ENCODE measurements at regions not wholly inside any gene's neighbourhood (a gene's known extent, or its start where the extent isn't known, plus 50 kb on each side); places are given as distances from the start of the nearest gene placed in this dataset.

GRCh38 chr2:14231391-14231898 lies 401.1 kb upstream of the LRATD1 start:
- DNase-seq (no peak), FAIRE-seq (no peak)
- 73 to 90% (median 86%) methylated on average over 1 of the region's 1 CpG for WGBS, 3 donors
- no peak overlapping the region for H3K4me3 ChIP-seq (ENCODE audit: low read depth in 1 of 3, low read length in 3 of 3)
- H3K4me1 ChIP-seq (ENCODE audit: control insufficient read depth in 3 of 3, insufficient read depth in 2 of 3, low read depth in 1 of 3, low read length in 2 of 3) = no peaks in the 10 kb centered on the region
- H3K27ac ChIP-seq (ENCODE audit: low read depth in 1 of 3, low read length in 2 of 3) = no peak overlapping the region
- no peaks in the 10 kb centered on the region for H3K27me3 ChIP-seq (ENCODE audit: control insufficient read depth in 3 of 3, insufficient read depth in 3 of 3, low read length in 3 of 3)
- H3K36me3 ChIP-seq (ENCODE audit: control insufficient read depth in 3 of 3, insufficient read depth in 2 of 3, low read depth in 1 of 3, low read length in 3 of 3) = no peaks in the 10 kb centered on the region
- H3K9me3 ChIP-seq (ENCODE audit: control insufficient read depth in 2 of 2, insufficient read depth in 1 of 2, low read depth in 1 of 2, low read length in 1 of 2) = no peaks in the 10 kb centered on the region

GRCh38 chr2:14232217-14232616 lies 400.3 kb upstream of the LRATD1 start:
- no peak overlapping the region for H3K4me3 ChIP-seq (ENCODE audit: low read depth in 1 of 3, low read length in 3 of 3)
- FAIRE-seq (no peak), DNase-seq (no peak)
- H3K27ac ChIP-seq (ENCODE audit: low read depth in 1 of 3, low read length in 2 of 3) = no peak overlapping the region
- H3K36me3 ChIP-seq (ENCODE audit: control insufficient read depth in 3 of 3, insufficient read depth in 2 of 3, low read depth in 1 of 3, low read length in 3 of 3) = no peaks in the 10 kb centered on the region
- no peaks in the 10 kb centered on the region for H3K9me3 ChIP-seq (ENCODE audit: control insufficient read depth in 2 of 2, insufficient read depth in 1 of 2, low read depth in 1 of 2, low read length in 1 of 2)
- WGBS, 3 donors = 81 to 88% (median 87%) methylated on average over 4 of the region's 4 CpGs
- H3K4me1 ChIP-seq (ENCODE audit: control insufficient read depth in 3 of 3, insufficient read depth in 2 of 3, low read depth in 1 of 3, low read length in 2 of 3) = no peaks in the 10 kb centered on the region
- H3K27me3 ChIP-seq (ENCODE audit: control insufficient read depth in 3 of 3, insufficient read depth in 3 of 3, low read length in 3 of 3) = no peaks in the 10 kb centered on the region

GRCh38 chr2:14234911-14235310 lies 397.6 kb upstream of the LRATD1 start:
- H3K27me3 ChIP-seq (ENCODE audit: control insufficient read depth in 3 of 3, insufficient read depth in 3 of 3, low read length in 3 of 3) = no peaks in the 10 kb centered on the region
- DNase-seq (no peak), FAIRE-seq (no peak)
- H3K27ac ChIP-seq (ENCODE audit: low read depth in 1 of 3, low read length in 2 of 3) = no peak overlapping the region
- 61 to 64% (median 64%) methylated on average over 5 of the region's 5 CpGs for WGBS, 3 donors
- no peak overlapping the region for H3K4me3 ChIP-seq (ENCODE audit: low read depth in 1 of 3, low read length in 3 of 3)
- H3K9me3 ChIP-seq (ENCODE audit: control insufficient read depth in 2 of 2, insufficient read depth in 1 of 2, low read depth in 1 of 2, low read length in 1 of 2) = no peaks in the 10 kb centered on the region
- no peaks in the 10 kb centered on the region for H3K36me3 ChIP-seq (ENCODE audit: control insufficient read depth in 3 of 3, insufficient read depth in 2 of 3, low read depth in 1 of 3, low read length in 3 of 3)
- no peaks in the 10 kb centered on the region for H3K4me1 ChIP-seq (ENCODE audit: control insufficient read depth in 3 of 3, insufficient read depth in 2 of 3, low read depth in 1 of 3, low read length in 2 of 3)

- no peak overlapping the region for H3K4me3 ChIP-seq (ENCODE audit: low read depth in 1 of 3, low read length in 3 of 3)
- no peak for DNase-seq
- H3K27ac ChIP-seq (ENCODE audit: low read depth in 1 of 3, low read length in 2 of 3) = no peak overlapping the region
- H3K9me3 ChIP-seq (ENCODE audit: control insufficient read depth in 2 of 2, insufficient read depth in 1 of 2, low read depth in 1 of 2, low read length in 1 of 2) = no peaks in the 10 kb centered on the region
- H3K4me1 ChIP-seq (ENCODE audit: control insufficient read depth in 3 of 3, insufficient read depth in 2 of 3, low read depth in 1 of 3, low read length in 2 of 3) = no peaks in the 10 kb centered on the region
- FAIRE-seq = no peak
- no peaks in the 10 kb centered on the region for H3K36me3 ChIP-seq (ENCODE audit: control insufficient read depth in 3 of 3, insufficient read depth in 2 of 3, low read depth in 1 of 3, low read length in 3 of 3)
- WGBS, 3 donors = 68 to 79% (median 77%) methylated on average over 3 of the region's 3 CpGs
- no peaks in the 10 kb centered on the region for H3K27me3 ChIP-seq (ENCODE audit: control insufficient read depth in 3 of 3, insufficient read depth in 3 of 3, low read length in 3 of 3)
These were observed 396.9 kb upstream of the LRATD1 start for GRCh38 chr2:14235667-14236066.

GRCh38 chr2:14237902-14238301 lies 394.6 kb upstream of the LRATD1 start:
- no peaks in the 10 kb centered on the region for H3K36me3 ChIP-seq (ENCODE audit: control insufficient read depth in 3 of 3, insufficient read depth in 2 of 3, low read depth in 1 of 3, low read length in 3 of 3)
- H3K27me3 ChIP-seq (ENCODE audit: control insufficient read depth in 3 of 3, insufficient read depth in 3 of 3, low read length in 3 of 3) = no peaks in the 10 kb centered on the region
- H3K27ac ChIP-seq (ENCODE audit: low read depth in 1 of 3, low read length in 2 of 3) = no peak overlapping the region
- no peak overlapping the region for H3K4me3 ChIP-seq (ENCODE audit: low read depth in 1 of 3, low read length in 3 of 3)
- FAIRE-seq (peak; percentile 90), DNase-seq (no peak)
- no peaks in the 10 kb centered on the region for H3K9me3 ChIP-seq (ENCODE audit: control insufficient read depth in 2 of 2, insufficient read depth in 1 of 2, low read depth in 1 of 2, low read length in 1 of 2)
- H3K4me1 ChIP-seq (ENCODE audit: control insufficient read depth in 3 of 3, insufficient read depth in 2 of 3, low read depth in 1 of 3, low read length in 2 of 3) = no peaks in the 10 kb centered on the region
- 58 to 70% (median 67%) methylated on average over 1 of the region's 1 CpG for WGBS, 3 donors

GRCh38 chr2:14239605-14240004 lies 392.9 kb upstream of the LRATD1 start:
- no peak for DNase-seq
- Histone ChIP-seq H3K4me1 (ENCODE audit: control insufficient read depth in 3 of 3, insufficient read depth in 2 of 3, low read depth in 1 of 3, low read length in 2 of 3) (no peaks in the 10 kb centered on the region), H3K9me3 (ENCODE audit: control insufficient read depth in 2 of 2, insufficient read depth in 1 of 2, low read depth in 1 of 2, low read length in 1 of 2) (no peaks in the 10 kb centered on the region), H3K4me3 (ENCODE audit: low read depth in 1 of 3, low read length in 3 of 3) (no peak overlapping the region), H3K27me3 (ENCODE audit: control insufficient read depth in 3 of 3, insufficient read depth in 3 of 3, low read length in 3 of 3) (no peaks in the 10 kb centered on the region), H3K27ac (ENCODE audit: low read depth in 1 of 3, low read length in 2 of 3) (no peak overlapping the region), H3K36me3 (ENCODE audit: control insufficient read depth in 3 of 3, insufficient read depth in 2 of 3, low read depth in 1 of 3, low read length in 3 of 3) (no peaks in the 10 kb centered on the region)
- no peak for FAIRE-seq
- WGBS, 3 donors = 88 to 92% (median 91%) methylated on average over 3 of the region's 3 CpGs

GRCh38 chr2:14240868-14241267 lies 391.6 kb upstream of the LRATD1 start:
- Histone ChIP-seq H3K4me1 (ENCODE audit: control insufficient read depth in 3 of 3, insufficient read depth in 2 of 3, low read depth in 1 of 3, low read length in 2 of 3) (no peaks in the 10 kb centered on the region), H3K4me3 (ENCODE audit: low read depth in 1 of 3, low read length in 3 of 3) (no peak overlapping the region), H3K27ac (ENCODE audit: low read depth in 1 of 3, low read length in 2 of 3) (no peak overlapping the region), H3K9me3 (ENCODE audit: control insufficient read depth in 2 of 2, insufficient read depth in 1 of 2, low read depth in 1 of 2, low read length in 1 of 2) (no peaks in the 10 kb centered on the region), H3K36me3 (ENCODE audit: control insufficient read depth in 3 of 3, insufficient read depth in 2 of 3, low read depth in 1 of 3, low read length in 3 of 3) (no peaks in the 10 kb centered on the region), H3K27me3 (ENCODE audit: control insufficient read depth in 3 of 3, insufficient read depth in 3 of 3, low read length in 3 of 3) (no peaks in the 10 kb centered on the region)
- 55 to 70% (median 59%) methylated on average over 5 of the region's 5 CpGs for WGBS, 3 donors
- FAIRE-seq (no peak), DNase-seq (no peak)

GRCh38 chr2:14245901-14246300 lies 386.6 kb upstream of the LRATD1 start:
- no peak overlapping the region for H3K27ac ChIP-seq (ENCODE audit: low read depth in 1 of 3, low read length in 2 of 3)
- H3K4me1 ChIP-seq (ENCODE audit: control insufficient read depth in 3 of 3, insufficient read depth in 2 of 3, low read depth in 1 of 3, low read length in 2 of 3) = no peaks in the 10 kb centered on the region
- FAIRE-seq (no peak), DNase-seq (no peak)
- H3K4me3 ChIP-seq (ENCODE audit: low read depth in 1 of 3, low read length in 3 of 3) = no peak overlapping the region
- H3K27me3 ChIP-seq (ENCODE audit: control insufficient read depth in 3 of 3, insufficient read depth in 3 of 3, low read length in 3 of 3) = no peaks in the 10 kb centered on the region
- H3K9me3 ChIP-seq (ENCODE audit: control insufficient read depth in 2 of 2, insufficient read depth in 1 of 2, low read depth in 1 of 2, low read length in 1 of 2) = no peaks in the 10 kb centered on the region
- no peaks in the 10 kb centered on the region for H3K36me3 ChIP-seq (ENCODE audit: control insufficient read depth in 3 of 3, insufficient read depth in 2 of 3, low read depth in 1 of 3, low read length in 3 of 3)

- H3K4me3 ChIP-seq (ENCODE audit: low read depth in 1 of 3, low read length in 3 of 3) = no peak overlapping the region
- no peak for FAIRE-seq
- no peaks in the 10 kb centered on the region for H3K4me1 ChIP-seq (ENCODE audit: control insufficient read depth in 3 of 3, insufficient read depth in 2 of 3, low read depth in 1 of 3, low read length in 2 of 3)
- WGBS, 3 donors = 92 to 96% (median 94%) methylated on average over 18 of the region's 18 CpGs
- no peak overlapping the region for H3K27ac ChIP-seq (ENCODE audit: low read depth in 1 of 3, low read length in 2 of 3)
- H3K27me3 ChIP-seq (ENCODE audit: control insufficient read depth in 3 of 3, insufficient read depth in 3 of 3, low read length in 3 of 3) = no peaks in the 10 kb centered on the region
- H3K36me3 ChIP-seq (ENCODE audit: control insufficient read depth in 3 of 3, insufficient read depth in 2 of 3, low read depth in 1 of 3, low read length in 3 of 3) = no peaks in the 10 kb centered on the region
- no peaks in the 10 kb centered on the region for H3K9me3 ChIP-seq (ENCODE audit: control insufficient read depth in 2 of 2, insufficient read depth in 1 of 2, low read depth in 1 of 2, low read length in 1 of 2)
- DNase-seq = no peak
These were observed 377.2 kb upstream of the LRATD1 start for GRCh38 chr2:14255135-14255820.
